ENCODE measurements at regions not wholly inside any gene's neighbourhood (a gene's known extent, or its start where the extent isn't known, plus 50 kb on each side); places are given as distances from the start of the nearest gene placed in this dataset.

- no peak for TF ChIP-seq CTCF (IDR thresholded peaks at IDR 0.05)
Observed at GRCh38 chr13:73967397-73968165, 166.6 kb downstream of the KLF12 start.

- TF ChIP-seq CTCF (IDR thresholded peaks at IDR 0.05), result no peak
Observed at GRCh38 chr13:73966331-73966730, 167.9 kb downstream of the KLF12 start.

- TF ChIP-seq CTCF (IDR thresholded peaks at IDR 0.05), result no peak
Observed at GRCh38 chr13:73962284-73962683, 171.9 kb downstream of the KLF12 start.

- TF ChIP-seq CTCF (IDR thresholded peaks at IDR 0.05), result no peak
Observed at GRCh38 chr13:73961181-73961580, 173.0 kb downstream of the KLF12 start.

- TF ChIP-seq CTCF (IDR thresholded peaks at IDR 0.05), result no peak
Observed at GRCh38 chr13:73960474-73960873, 173.7 kb downstream of the KLF12 start.

GRCh38 chr13:73958657-73959397 is 175.4 kb downstream of the KLF12 start:
- TF ChIP-seq CTCF (IDR thresholded peaks at IDR 0.05), result no peak

GRCh38 chr13:73957889-73958288 is 176.3 kb downstream of the KLF12 start:
- TF ChIP-seq CTCF (IDR thresholded peaks at IDR 0.05), result no peak

All from LNCAP (cell line).